Tibial nerve (tissue), 4 donors: ENCODE measurements at regions not wholly inside any gene's neighbourhood (a gene's known extent, or its start where the extent isn't known, plus 50 kb on each side); places are given as distances from the start of the nearest gene placed in this dataset.

Experiments used
- DNase-seq, 2 donors: peaks; one replicate each; pipeline ENCODE4 v3.0.0-alpha.2; 2019; ENCODE audit warnings: low spot score in 2 of 2
- H3K27ac ChIP-seq, 4 donors: fragments of 200-600 bp; sonication (generic) in 3 of 4; one replicate each; pipeline ENCODE4 v1.5.1; 2017 to 2019; ENCODE audit warnings: mild to moderate bottlenecking in 1 of 4
- H3K27me3 ChIP-seq, 2 donors: fragments of 200-600 bp; sonication (generic) in 1 of 2; one replicate each; pipeline versions ENCODE4 v1.5.1 to v1.6.0; 2017 to 2019
- H3K36me3 ChIP-seq, 3 donors: fragments of 200-600 bp; sonication (generic); one replicate each; pipeline ENCODE4 v1.5.1; 2018 to 2019
- H3K4me1 ChIP-seq, 4 donors: fragments of 200-600 bp; sonication (generic) in 3 of 4; one replicate each; pipeline ENCODE4 v1.5.1; 2017 to 2019
- H3K4me3 ChIP-seq, 4 donors: fragments of 200-600 bp; sonication (generic) in 3 of 4; one replicate each; pipeline ENCODE4 v1.5.1; 2017 to 2019; ENCODE audit warnings: mild to moderate bottlenecking in 1 of 4, moderate library complexity in 1 of 4
- H3K9me3 ChIP-seq, 4 donors: fragments of 200-600 bp; sonication (generic) in 3 of 4; one replicate each; pipeline ENCODE4 v1.5.1; 2017 to 2019
- CTCF ChIP-seq, 5 experiments: fragments of 200-600 bp in 3 of 5; fragments of 450-650 bp in 2 of 5; sonication (generic) in 3 of 5; IDR thresholded peaks; one replicate each; pipeline ENCODE4 v1.5.1; 2016 to 2019; ENCODE audit warnings: antibody characterized with exemption in 5 of 5, mild to moderate bottlenecking in 3 of 5, moderate library complexity in 2 of 5
- EP300 ChIP-seq, 2 donors: sonication (generic); formaldehyde crosslinking; IDR thresholded peaks; one replicate each; pipeline ENCODE4 v1.6.1; 2017; ENCODE audit warnings: antibody characterized with exemption in 2 of 2, mild to moderate bottlenecking in 1 of 2
- POLR2A ChIP-seq, 2 donors: fragments of 450-650 bp; IDR thresholded peaks; one replicate each; pipeline ENCODE4 v1.6.1; 2017; ENCODE audit warnings: antibody characterized with exemption in 2 of 2, mild to moderate bottlenecking in 2 of 2, moderate library complexity in 2 of 2
- WGBS, 2 donors: methylation state at CpG; one replicate each; pipeline ENCODE4 v1.1.5; 2018; 5-methylcytosine and 5-hydroxymethylcytosine counted together

DNA sequence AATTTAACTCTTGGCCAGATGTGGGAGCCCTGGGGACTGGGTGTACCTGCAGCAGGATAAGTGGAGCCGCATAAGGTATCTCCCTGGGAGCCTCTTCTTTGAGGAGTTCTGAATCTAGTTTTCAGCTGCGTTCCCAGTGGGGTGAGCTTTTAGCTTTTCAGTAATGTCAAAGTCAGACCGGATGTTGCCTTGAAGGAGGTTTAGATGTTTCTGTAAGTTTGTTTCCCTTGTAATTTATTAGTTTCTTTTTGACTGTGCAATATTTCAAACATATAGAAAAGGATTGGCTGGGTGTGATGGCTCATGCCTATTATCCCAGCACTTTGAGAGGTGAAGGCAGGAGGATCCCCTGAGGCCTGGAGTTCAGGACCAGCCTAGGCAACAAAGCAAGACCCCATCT is 98.6 kb upstream of the EEF2KMT start:
- TF ChIP-seq EP300 (IDR thresholded peaks at IDR 0.05) (no peak), CTCF (IDR thresholded peaks at IDR 0.05) (no peak), POLR2A (IDR thresholded peaks at IDR 0.05) (no peak)
- no peaks in the 10 kb centered on the region for H3K4me1 ChIP-seq
- H3K27me3 ChIP-seq = no peaks in the 10 kb centered on the region
- H3K36me3 ChIP-seq = no peaks in the 10 kb centered on the region
- H3K9me3 ChIP-seq = peaks cover 0 to 21% (median 0%) of the 10 kb centered on the region in 4 donors
- no peak for DNase-seq
- no peak overlapping the region for H3K27ac ChIP-seq
- H3K4me3 ChIP-seq = no peak overlapping the region
- 83 to 84% methylated on average over 3 of the region's 3 CpGs for WGBS, 2 donors

GRCh38 chr16:5193861-5194260 is 96.3 kb upstream of the EEF2KMT start:
- H3K27ac ChIP-seq = no peak overlapping the region
- no peaks in the 10 kb centered on the region for H3K4me1 ChIP-seq
- peaks cover 0 to 21% (median 0%) of the 10 kb centered on the region in 4 donors for H3K9me3 ChIP-seq
- no peaks in the 10 kb centered on the region for H3K27me3 ChIP-seq
- H3K36me3 ChIP-seq = no peaks in the 10 kb centered on the region
- 79 to 81% methylated on average over 11 of the region's 11 CpGs for WGBS, 2 donors
- TF ChIP-seq EP300 (IDR thresholded peaks at IDR 0.05) (no peak), CTCF (IDR thresholded peaks at IDR 0.05) (no peak), POLR2A (IDR thresholded peaks at IDR 0.05) (no peak)
- H3K4me3 ChIP-seq = no peak overlapping the region
- no peak for DNase-seq

GRCh38 chr16:5188989-5189352 is 91.4 kb upstream of the EEF2KMT start:
- no peaks in the 10 kb centered on the region for H3K27me3 ChIP-seq
- H3K27ac ChIP-seq = no peak overlapping the region
- H3K4me1 ChIP-seq = no peaks in the 10 kb centered on the region
- H3K4me3 ChIP-seq = no peak overlapping the region
- TF ChIP-seq CTCF (IDR thresholded peaks at IDR 0.05) = no peak
- TF ChIP-seq EP300 (IDR thresholded peaks at IDR 0.05) = no peak
- TF ChIP-seq POLR2A (IDR thresholded peaks at IDR 0.05) = no peak
- DNase-seq = no peak
- H3K36me3 ChIP-seq = no peaks in the 10 kb centered on the region
- H3K9me3 ChIP-seq = peaks cover 0 to 5% (median 0%) of the 10 kb centered on the region in 4 donors
- 54 to 70% methylated on average over 1 of the region's 1 CpG for WGBS, 2 donors

- Histone ChIP-seq H3K27me3 (no peaks in the 10 kb centered on the region), H3K9me3 (peaks cover 0 to 5% (median 0%) of the 10 kb centered on the region in 4 donors), H3K36me3 (no peaks in the 10 kb centered on the region), H3K27ac (no peak overlapping the region), H3K4me1 (no peaks in the 10 kb centered on the region), H3K4me3 (no peak overlapping the region)
- TF ChIP-seq EP300 (IDR thresholded peaks at IDR 0.05) (no peak), POLR2A (IDR thresholded peaks at IDR 0.05) (no peak), CTCF (IDR thresholded peaks at IDR 0.05) (no peak)
- WGBS, 2 donors = 63 to 66% methylated on average over 10 of the region's 10 CpGs
- no peak for DNase-seq
Observed at GRCh38 chr16:5188318-5188988, 90.9 kb upstream of the EEF2KMT start.

DNA sequence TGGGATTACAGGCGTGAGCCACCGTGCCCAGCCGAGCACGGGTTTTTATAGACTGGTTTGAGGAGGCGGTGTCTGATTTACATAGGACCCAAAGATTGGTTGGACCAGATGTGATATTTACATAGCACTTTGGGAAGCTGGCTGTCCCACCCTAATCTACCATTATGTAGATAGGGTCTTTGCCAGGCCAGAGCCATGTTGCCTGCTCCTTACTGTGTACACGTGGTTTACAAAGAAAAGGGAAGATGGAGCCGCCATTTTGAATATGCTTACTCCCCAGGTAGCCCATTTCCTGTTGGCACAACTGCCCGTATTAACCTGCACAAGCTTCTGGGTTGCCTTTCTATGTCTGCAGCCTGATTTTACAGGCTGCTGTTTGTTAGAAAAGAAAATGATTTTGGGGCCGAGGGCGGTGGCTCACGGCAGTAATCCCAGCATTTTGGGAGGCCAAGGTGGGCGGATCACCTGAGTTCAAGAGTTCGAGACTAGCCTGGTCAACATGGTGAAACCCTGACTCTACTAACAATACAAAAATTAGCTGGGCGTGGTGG is 89.9 kb upstream of the EEF2KMT start:
- no peak overlapping the region for H3K27ac ChIP-seq
- no peak for DNase-seq
- 90 to 92% methylated on average over 14 of the region's 14 CpGs for WGBS, 2 donors
- no peaks in the 10 kb centered on the region for H3K27me3 ChIP-seq
- no peaks in the 10 kb centered on the region for H3K36me3 ChIP-seq
- TF ChIP-seq POLR2A (IDR thresholded peaks at IDR 0.05) (no peak), CTCF (IDR thresholded peaks at IDR 0.05) (no peak), EP300 (IDR thresholded peaks at IDR 0.05) (no peak)
- H3K4me3 ChIP-seq = no peak overlapping the region
- H3K4me1 ChIP-seq = no peaks in the 10 kb centered on the region
- peaks cover 0 to 5% (median 0%) of the 10 kb centered on the region in 4 donors for H3K9me3 ChIP-seq
